Kidney epithelial cell (primary cell): ENCODE measurements at regions not wholly inside any gene's neighbourhood (a gene's known extent, or its start where the extent isn't known, plus 50 kb on each side); places are given as distances from the start of the nearest gene placed in this dataset.

Experiments used
- DNase-seq: peaks from one replicate; pipeline ENCODE4 v3.0.0-alpha.2; 2010; ENCODE audit warnings: low read depth
- H3K27me3 ChIP-seq: 2 replicates; pipeline ENCODE4 v1.6.0; 2011; ENCODE audit warnings: low read length; ENCODE audit not compliant: control insufficient read depth, insufficient read depth
- H3K36me3 ChIP-seq: 2 replicates; pipeline ENCODE4 v1.5.1; 2011; ENCODE audit warnings: low read length; ENCODE audit not compliant: control insufficient read depth, insufficient read depth
- H3K4me3 ChIP-seq: 2 replicates; pipeline ENCODE4 v1.5.1; 2011; ENCODE audit warnings: low read depth, mild to moderate bottlenecking, control low read depth, low read length
- TF ChIP-seq, protein P1 (sequence below): IDR thresholded peaks from 2 replicates; pipeline ENCODE4 v1.5.1; 2011; ENCODE audit warnings: mild to moderate bottlenecking, moderate library complexity, low read length, control low read depth, inconsistent platforms; ENCODE audit not compliant: insufficient read depth, poor library complexity, severe bottlenecking

DNA sequence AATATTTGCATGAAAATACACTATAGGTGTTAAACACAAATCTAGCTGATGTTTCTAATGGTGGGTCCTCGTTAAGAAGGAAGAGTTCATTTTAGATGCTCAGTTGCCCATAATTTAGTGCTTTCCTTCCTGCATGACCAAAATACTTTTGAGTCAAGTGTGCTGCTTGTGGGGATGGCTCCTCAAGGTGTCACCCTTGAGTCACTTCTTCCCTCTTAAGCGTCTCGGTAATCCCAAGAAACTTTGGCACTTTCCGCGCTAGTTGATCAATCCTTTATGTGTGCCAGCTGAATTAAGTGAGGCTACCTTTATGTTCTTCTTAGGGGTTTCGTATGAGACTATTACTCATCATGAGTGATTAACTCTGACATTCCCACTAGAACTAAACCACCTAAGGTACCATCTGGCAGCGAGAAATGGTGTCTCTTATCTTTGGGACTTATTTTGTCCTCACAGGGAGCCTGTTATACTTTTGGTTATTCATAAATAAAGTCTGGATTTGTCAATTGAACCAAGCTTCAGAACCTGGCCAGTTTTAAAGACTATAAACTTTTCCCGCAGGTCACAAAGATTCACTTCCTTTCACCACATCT lies 106.8 kb downstream of the NHLRC3 start:
- Histone ChIP-seq H3K36me3 (no peaks in the 10 kb centered on the region), H3K27me3 (no peaks in the 10 kb centered on the region), H3K4me3 (no peak overlapping the region)
- peak; percentile 26 for DNase-seq
- TF ChIP-seq, protein P1, sequence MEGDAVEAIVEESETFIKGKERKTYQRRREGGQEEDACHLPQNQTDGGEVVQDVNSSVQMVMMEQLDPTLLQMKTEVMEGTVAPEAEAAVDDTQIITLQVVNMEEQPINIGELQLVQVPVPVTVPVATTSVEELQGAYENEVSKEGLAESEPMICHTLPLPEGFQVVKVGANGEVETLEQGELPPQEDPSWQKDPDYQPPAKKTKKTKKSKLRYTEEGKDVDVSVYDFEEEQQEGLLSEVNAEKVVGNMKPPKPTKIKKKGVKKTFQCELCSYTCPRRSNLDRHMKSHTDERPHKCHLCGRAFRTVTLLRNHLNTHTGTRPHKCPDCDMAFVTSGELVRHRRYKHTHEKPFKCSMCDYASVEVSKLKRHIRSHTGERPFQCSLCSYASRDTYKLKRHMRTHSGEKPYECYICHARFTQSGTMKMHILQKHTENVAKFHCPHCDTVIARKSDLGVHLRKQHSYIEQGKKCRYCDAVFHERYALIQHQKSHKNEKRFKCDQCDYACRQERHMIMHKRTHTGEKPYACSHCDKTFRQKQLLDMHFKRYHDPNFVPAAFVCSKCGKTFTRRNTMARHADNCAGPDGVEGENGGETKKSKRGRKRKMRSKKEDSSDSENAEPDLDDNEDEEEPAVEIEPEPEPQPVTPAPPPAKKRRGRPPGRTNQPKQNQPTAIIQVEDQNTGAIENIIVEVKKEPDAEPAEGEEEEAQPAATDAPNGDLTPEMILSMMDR, result peak; percentile 79

DNA sequence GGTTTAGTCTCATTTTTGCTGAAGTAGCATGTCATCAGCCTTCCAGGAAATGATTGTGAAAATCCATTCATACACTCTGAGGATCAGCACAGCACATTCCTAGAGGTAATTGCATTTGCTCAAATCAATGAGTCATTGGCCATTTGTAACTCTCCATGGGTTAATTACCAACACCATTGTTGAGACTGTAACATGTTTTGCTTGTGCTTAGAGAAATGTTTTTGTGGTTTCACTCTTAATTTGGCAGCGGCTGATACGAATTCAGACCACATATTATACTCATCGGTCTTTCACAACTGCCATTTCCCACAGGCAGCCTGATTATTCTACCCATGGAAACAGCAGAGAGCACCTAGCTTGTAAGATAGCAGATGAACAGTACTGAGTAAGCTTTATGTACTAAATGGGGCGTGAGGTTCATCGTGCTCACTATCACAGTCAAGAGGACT lies 110.3 kb downstream of the NHLRC3 start:
- H3K36me3 ChIP-seq, result no peaks in the 10 kb centered on the region
- TF ChIP-seq, protein P1, result no peak
- H3K27me3 ChIP-seq, result no peaks in the 10 kb centered on the region
- no peak overlapping the region for H3K4me3 ChIP-seq
- peak; percentile 95 for DNase-seq

DNA sequence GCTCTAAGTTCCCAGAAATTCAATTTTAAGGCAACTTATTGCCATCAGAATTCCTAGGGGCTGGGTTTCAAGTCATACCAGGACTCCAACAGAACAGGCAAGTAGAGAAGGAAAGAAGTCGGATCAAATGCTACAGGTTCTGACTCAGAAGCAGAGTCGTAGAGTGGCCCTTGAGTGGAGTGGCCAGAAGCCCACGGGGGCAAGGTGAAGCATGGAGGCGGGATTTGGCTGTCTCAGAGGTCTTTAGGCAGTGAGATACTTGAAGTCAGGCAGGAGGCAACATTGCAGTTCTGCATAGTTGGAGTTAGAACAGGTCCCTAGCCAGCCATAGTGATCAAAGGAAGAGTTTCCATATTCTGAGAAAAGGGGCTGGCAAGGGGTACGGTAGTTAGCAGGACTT lies 111.6 kb downstream of the NHLRC3 start:
- H3K27me3 ChIP-seq, result no peaks in the 10 kb centered on the region
- DNase-seq, result no peak
- TF ChIP-seq, protein P1, result no peak
- no peaks in the 10 kb centered on the region for H3K36me3 ChIP-seq
- H3K4me3 ChIP-seq, result no peak overlapping the region

DNA sequence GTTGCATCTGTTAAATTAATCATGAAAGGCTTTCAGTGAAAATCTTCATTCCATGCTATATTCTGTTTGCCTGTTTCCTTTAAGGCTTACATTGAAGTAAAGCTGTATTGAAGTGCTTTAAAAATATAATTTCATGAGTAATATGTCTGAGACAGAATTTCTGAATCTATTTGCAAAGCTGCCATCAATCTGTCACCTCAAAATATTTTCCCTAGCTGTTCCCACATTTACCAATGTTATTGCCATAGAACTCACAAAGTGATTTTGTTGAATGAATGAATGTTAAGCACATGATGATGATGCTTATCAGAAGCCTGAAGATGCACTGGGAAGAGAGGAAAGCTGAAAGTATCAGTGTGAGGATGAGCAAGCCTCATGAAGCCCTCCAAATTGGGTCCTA lies 115.8 kb downstream of the NHLRC3 start:
- TF ChIP-seq, protein P1, result no peak
- Histone ChIP-seq H3K27me3 (no peaks in the 10 kb centered on the region), H3K4me3 (no peak overlapping the region), H3K36me3 (no peaks in the 10 kb centered on the region)
- DNase-seq, result no peak

DNA sequence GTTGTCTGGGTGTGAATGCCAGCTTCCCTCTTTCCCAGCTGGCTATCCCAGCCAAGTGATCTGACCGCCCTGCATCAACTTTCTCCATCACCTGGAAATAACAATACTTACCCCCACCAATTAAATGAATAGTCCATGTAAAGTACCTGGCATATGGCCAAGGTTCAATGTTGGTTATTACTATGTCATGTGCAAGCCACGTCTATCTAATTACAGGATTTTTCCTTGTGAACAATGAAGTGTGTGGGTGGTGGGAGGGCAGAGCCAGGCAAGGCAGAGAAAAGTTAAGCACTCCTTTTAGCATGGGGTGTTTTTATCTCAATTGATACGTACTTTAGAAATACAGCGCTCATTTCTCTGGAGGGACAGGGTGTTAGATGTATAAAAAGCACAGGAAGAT lies 121.1 kb downstream of the NHLRC3 start:
- no peaks in the 10 kb centered on the region for H3K36me3 ChIP-seq
- H3K27me3 ChIP-seq, result no peaks in the 10 kb centered on the region
- DNase-seq, result no peak
- TF ChIP-seq, protein P1, result no peak
- H3K4me3 ChIP-seq, result no peak overlapping the region

DNA sequence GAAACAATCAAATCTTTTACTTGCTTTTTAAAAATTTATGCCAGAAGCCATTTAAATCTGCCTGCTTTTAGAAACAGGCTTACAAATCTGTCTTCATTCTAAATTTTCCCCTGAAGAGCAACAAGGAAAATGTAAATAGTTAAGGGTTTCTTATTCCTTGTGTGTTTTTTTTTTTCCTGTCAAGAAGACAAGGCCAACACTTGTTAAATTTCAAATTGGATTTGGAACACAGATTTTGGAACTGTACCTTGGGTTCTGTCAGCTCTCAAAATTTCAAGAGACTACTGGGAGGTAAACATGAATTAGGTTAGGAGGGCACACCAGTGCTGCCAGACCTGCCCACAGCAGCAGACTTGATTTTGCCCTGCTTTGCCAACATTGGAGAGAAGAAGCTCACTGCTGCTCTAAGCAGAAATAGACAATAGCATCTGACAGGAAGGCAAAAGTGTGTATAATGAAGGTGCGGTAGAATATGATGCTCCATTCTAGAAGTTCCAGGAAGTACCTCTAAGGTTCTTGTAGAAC lies 121.7 kb downstream of the NHLRC3 start:
- Histone ChIP-seq H3K36me3 (no peaks in the 10 kb centered on the region), H3K27me3 (no peaks in the 10 kb centered on the region), H3K4me3 (no peak overlapping the region)
- TF ChIP-seq, protein P1, result no peak
- DNase-seq, result no peak
